CD4-positive, alpha-beta T cell treated with Interleukin-15 for 1 hour (primary cell): ENCODE measurements at regions not wholly inside any gene's neighbourhood (a gene's known extent, or its start where the extent isn't known, plus 50 kb on each side); places are given as distances from the start of the nearest gene placed in this dataset.
"Not testable (repeated sequence)": the region's sequence is repeated elsewhere in the genome, so short reads cannot be mapped to it uniquely, and the experiment has no call there.

Experiments
- DNase-seq: peaks from one replicate; pipeline ENCODE4 v3.0.0-alpha.2; 2020

DNA sequence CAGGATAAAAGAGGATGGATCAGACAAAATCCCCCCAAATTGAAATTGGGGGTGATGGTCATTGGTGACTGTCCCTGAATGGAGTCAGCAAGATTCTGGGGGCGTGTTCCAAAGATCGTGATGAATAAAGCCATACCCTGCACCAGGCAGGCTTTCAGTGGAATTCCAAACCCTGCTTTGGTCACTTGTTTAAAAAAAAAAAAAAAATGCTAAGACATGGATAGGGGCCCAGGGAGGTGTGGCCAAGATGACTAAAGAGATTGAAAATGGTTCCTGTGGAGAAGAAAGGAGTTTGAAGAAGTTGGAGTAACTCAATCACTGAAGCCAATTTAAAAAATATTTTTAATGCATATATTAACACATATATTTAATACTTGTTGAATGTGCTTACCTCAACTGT, 161.4 kb upstream of the KCNG1 start:
- DNase-seq: no peak

DNA sequence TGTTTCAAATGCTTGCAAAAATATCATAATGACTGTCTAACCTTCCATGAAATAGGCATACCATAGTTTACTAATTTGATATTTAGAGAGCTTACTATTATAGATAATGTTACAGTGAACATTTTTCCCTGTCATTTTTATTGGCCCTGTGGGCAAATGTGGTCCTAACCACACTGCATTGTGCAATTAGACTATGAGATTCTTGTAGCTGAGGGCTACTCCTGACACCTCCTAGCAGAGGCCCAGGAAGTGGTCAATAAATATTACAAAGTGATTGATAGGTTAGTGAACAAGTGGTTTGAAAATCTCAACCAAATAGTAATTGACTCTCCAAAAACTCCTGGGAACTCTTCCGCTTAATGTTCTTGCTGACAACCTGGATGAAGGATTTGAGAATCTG, 160.5 kb upstream of the KCNG1 start:
- no peak for DNase-seq

DNA sequence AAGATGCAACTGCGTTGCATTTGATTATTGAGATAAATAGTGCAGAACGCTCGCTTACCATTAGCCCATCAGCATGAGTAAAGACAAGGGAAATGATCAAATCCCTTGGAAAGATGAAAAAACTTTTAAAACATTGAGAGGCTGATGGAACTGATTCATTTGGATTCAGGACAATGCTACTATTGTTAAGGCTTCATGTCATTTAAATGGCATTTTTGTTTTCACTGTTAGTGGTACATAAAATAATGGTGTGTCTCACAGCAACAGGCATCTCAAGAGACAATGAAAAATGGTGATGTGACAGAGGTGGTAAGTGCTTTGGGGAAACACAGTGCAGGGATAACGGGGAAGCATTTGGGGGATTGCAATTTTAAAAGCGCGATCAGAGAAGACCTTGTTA, 159.7 kb upstream of the KCNG1 start:
- DNase-seq: no peak

DNA sequence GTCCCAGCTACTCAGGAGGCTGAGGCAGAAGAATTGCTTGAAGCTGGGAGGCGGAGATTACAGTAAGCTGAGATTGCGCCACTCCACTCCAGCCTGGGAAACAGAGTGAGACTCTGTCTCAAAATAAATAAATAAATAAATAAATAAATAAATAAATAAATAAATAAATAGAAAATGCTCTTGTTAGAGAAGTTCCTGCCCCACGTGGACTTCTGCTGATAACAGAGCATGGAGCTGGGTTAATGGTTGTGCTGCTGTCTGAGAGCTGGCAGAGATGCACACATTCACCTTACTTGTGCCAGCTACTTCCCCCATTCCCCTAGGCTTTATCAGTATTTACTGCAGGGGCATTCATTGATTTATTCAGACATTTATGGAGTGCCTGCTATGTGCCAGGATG, 155.2 kb upstream of the KCNG1 start:
- DNase-seq: no peak

DNA sequence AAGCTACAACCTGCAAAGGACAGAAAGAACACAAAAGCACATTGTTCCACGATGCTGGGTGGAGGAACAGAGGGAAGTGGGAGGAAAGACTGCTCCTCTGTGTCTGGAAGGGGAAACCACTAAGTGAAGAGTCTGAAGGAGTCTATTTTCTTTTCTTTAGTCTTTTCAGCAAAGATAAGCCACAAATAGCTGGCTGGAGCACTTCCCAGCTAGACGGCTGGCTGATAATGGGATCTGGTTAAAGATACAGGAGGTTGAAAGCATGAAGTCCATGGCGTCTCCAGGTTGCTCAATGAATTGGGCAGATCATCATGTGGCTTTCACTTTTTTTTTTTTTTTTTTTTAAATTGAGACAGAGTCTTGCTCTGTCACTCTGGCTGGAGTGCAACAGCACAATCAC, 154.0 kb upstream of the KCNG1 start:
- no peak for DNase-seq

DNA sequence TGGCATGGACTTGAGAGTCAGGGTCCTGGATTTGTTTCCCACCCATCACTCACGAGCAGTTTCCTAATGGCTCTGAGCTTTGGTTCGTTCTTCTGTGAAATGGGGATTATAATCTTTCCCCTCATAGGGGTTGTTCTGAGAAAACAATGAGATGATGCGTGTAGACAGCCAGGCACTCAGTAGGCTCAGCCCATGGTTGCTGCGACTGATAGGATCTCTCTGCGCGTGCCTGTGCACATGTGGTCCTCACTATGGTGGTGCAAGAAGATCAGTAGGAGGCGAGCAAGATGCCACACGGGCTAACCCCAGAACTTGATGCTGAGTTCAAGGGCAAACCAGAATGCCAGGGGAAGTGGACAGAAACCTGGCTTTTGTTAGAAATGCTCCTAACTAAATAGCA, 153.5 kb upstream of the KCNG1 start:
- no peak for DNase-seq

DNA sequence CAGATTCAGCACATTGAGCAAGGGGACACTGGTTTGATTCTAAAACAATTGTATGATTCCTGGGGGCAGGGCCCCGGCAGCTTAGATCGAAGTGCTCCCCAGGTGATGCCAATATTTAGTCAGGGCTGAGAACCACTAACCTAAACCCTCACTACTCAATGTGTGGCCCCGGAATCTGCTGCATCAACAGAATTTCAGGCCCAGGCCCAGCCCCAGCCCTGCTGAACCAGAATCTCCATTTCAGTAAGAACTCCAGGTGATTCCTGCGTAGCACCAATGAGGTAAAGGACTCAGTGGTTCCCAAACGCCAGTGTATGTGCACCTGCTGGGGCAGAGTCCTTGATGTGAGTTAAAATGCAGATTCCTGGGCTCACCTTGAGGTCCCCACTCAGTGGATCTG, 152.8 kb upstream of the KCNG1 start:
- no peak for DNase-seq

DNA sequence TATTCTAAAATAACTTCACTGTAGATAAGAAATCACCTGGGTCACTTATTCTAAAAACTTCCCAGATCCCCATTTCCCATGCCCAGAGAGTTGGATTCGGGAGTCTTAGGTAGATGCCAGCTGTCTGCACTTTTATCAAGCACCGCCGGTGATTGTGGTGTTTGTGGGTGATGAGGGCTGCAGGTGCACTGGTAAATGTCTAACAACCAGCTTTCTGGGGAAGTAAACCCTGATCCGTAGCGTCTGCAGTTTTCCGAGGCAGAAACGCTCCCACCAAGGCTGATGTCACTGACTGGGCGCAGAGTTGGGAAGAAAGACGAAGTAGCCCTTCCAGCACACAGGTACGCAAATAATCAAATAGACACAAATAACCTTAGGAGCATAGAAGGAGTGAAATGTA, 152.2 kb upstream of the KCNG1 start:
- no peak for DNase-seq

DNA sequence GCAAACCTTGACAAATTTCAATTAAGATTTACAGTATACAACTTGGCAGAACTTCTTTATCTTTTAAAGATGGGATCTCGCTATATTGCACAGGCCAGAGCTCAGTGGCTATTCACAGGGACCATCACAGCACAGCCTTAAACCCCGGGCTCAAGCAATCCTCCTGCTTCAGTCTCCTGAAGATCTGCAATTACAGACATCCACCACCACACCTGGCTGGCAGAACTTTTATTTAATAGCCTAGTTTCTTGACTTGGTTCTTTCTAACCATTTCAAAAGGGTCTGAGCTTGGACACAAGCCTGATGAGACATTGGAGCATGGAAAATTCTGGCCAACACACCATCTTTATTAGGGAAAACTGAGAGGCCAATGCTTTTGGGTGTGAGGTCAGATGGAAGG, 151.6 kb upstream of the KCNG1 start:
- no peak for DNase-seq

DNA sequence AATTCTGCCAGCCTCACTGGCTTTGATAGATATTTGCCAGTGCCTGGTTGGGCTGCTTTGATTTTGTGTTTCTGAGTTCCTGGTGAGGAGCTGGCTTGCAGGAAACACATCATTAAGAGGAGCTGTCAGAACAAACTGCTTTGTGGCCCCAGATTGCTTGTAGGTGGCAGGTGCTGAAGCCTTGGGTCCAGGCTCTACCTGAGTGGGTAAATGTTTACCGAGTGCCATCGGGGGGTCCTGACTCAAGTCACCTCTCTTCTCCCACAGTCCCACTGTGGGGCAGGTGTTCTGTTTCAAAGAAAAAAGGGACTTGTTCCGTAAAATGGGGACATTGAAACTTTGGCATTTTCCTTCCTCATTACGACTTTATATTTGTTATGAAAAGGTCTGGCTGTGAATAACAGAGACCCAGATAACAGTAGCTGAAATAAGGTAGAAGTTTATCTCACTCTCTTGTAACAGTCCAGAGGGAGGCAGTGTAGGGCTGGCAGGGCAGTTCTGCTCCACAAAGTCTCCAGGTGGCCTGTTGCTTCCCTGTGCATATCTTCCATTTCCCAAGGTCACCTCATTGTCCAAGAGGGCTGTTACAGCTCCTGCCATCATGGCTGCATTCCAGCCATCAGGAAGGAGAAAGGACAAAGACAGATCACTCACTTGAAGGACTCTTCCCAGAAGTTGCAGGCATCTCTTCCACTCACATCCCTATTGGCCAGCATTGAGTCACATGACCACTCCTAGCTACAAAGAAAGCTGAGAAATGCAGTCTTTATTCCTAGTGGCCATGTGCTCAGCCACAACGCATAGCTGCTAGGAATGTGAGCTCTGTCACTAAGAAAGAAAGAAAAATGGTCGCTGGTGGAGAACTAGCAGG, 149.9 kb upstream of the KCNG1 start:
- DNase-seq: no peak

DNA sequence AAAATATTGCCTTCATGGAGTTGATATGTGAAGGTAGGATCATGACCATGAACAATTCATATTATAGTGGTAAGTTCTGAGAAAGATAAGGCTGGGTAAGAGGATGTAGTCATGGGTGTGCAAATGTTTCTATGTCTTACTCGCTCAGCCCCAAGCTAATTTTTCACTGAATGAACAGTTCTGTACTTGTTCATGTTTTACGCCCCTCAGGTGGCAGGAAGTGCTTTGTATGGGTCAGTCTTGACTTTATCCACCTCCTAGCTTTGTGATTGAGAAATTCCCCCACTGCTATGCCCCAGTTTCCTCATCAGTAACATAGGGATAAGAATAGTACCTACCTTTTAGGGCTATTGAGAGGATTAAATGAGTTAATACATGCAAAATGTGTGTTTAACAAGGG, 148.2 kb upstream of the KCNG1 start:
- DNase-seq: no peak

DNA sequence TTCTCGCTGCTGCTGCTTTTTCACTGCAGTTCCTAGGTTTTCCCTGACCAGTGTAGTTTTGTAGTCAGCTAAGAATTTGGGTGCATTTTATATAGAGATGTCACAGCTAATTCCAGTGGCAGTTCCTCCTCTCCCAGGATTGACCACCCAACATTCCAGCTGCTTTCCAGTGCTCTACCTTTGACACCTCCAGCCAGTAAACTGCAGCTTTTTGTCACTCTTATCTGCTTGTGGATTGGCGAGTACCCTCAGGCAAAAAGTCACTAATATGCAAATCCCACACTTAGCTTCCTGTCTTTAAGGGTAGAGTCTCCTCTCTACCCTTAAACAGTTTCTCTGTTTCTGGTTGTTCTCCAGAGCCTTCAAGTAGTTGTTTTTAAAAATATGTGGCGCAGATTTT, 146.9 kb upstream of the KCNG1 start:
- no peak for DNase-seq

DNA sequence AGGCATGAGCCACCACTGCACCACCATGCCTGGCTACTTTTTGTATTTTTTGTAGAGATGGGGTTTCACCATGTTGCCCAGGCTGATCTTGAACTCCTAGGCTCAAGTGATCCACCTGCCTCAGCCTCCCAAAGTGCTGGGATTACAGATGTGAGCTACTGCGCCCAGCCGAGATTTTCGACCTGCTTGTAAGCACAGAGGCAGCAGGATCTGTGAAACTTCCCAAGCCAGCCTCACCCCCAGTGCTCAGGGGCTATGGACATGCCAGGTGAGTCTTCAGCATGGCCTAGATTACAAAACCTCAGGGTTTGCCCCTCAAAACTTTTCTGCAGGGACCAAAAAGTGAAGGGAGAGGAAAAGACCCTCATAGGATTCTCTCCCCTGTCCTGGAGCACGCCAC, 145.0 kb upstream of the KCNG1 start:
- DNase-seq: not testable (repeated sequence)

DNA sequence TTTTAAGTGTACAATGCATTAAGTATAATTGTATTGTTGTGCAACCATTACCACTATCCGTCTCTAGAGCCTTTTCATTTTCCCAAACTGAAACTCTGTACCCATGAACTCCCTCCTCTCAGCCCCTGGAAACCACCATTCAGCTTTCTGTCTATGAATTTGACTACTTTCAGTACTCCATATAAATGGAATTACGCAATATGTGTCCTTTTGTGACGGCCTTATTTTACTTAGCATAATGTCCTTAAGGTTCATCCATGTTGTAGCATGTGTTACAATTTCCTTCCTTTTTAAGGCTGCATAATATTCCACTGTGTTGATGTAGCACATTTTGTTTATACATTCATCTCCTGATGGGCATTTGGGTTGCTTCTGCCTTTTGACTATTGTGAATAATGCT, 143.6 kb upstream of the KCNG1 start:
- DNase-seq: no peak

DNA sequence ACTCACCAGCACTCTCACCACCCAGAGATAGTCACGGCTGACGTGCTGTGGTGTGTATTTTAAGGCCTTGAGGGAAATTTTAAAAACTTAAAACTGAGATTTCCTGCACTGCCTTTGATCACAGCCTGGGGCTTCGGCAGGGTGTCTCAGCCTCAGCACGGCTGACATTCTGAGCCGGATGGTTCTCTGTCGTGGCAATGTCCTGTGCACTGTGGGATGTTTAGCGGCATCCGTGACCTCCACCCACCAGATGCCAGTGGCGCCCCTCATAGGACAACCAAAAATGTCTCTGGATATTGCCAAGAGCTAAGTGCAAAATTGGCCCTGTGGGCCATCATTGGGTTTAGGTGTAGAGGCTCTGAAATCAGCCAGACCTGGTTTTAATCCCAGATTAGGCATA, 142.2 kb upstream of the KCNG1 start:
- DNase-seq: no peak

DNA sequence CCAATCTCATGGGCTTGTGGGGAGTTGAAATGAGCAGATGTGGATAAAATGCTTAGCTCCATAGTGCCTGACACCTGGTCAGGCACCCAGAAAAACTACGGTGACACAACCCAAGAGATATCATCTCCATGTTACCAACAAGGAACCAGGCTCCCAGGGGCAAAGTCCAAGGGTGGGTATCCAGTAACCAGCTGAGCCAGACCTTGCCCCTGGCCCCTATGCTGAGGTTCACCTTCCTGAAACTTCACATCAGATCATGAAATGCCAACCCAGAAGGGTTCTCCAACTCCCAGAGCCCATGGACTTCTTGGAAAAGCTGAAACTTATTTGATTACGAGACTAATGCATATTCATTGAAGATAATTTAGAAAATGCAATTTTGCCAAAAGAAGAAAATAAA, 141.8 kb upstream of the KCNG1 start:
- no peak for DNase-seq

DNA sequence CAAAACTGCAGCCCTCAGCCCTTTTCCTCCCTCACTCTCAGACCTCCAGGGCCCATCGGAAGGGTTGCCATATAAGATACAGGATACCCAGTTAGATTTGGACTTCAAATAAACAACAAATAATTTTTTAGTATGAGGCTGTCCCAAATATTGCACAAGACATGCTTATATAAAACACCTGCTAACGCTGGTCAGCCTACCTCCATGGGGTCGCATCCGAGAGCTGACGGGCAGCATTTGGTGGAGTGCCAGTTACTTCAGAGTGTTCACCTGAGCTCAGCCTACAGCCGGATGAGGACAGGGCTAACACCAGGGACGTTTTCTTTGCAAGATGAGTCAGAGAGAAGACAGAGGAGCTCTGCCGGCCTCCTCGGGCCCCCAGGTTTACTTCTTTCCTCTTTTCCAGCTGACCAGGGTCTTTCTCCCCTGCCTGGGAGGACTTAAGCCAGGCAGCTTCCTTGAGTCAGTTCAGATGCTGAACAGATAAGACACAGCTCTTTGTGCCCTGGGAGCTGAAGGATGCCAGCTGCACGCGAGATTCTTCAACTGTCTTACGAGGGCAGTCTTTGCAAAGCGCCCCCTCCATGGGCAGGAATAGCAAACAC, 141.2 kb upstream of the KCNG1 start:
- no peak for DNase-seq

DNA sequence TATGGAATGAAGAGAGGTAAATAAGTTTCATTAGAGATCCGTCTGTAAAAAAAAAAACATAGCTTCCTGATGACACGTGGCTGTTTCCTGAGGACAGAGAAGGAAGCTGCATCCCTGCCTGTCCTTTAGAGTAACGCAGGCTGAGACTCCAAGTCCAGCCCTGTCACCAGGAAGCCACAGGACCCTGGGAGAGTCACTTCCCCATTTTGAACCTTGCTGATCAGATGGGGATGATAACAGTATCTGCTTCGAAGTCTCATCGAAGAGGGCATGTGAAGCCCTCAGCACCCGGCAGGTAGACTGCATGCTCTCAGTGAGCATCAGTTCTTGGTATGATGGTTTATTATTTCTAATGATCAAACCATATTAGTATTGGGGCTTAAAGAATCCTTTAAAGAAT, 139.1 kb upstream of the KCNG1 start:
- no peak for DNase-seq

DNA sequence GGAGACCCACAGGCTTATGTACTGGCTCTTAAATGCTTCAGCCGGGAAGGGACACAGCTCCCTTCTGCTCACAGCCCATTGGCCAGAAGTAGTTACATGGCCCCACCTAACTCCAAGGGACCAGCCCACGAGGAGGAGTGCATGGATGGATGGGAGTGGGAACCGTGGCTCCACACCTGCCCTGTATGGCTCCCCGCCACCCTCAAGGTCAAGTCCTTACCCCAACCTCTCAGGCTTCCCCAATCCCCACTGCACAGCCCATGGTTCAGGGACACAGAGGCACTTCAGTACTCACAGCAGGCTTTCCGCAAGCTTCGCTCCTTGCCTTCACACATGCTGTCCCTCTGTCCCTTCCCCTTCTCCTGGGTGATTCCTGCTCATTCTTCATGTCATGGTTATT, 137.9 kb upstream of the KCNG1 start:
- DNase-seq: no peak

DNA sequence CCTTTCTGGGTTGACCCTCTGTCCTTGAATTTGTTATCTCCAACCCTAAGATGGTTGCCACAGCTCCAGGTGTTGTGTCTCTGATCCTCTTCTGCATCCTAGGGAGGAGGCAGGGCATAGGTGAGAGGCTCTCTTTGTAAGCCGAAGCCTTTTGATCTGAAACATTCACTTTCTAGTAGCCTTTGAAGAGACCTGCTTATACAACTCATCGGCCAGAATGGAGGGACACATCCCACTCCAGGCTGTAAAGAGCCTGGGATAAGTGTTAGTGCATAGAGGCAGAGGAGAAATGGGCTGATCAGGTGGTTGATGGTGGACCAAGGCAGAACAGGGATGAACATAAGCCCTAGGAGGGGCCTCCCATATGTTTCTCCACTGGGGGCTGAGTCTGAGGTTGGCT, 137.1 kb upstream of the KCNG1 start:
- no peak for DNase-seq

DNA sequence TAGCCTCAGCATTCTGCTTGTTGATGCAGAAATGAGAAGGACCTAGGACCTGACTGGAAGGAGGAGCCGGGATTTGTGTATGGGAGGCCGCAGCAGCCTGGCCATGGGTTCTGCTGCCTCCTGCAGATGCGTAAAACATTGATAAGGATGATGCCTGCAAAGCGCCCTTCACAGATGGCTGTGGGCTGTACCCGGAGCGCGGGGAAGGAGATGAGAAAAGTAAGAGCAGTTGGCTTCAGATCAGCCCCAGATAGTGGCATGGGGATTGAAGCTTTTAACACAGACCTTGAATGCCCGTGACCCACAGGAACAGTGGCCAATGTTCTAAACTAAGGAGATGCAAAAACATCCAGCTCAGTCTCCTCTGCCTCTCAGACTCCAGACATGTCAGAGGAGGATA, 136.4 kb upstream of the KCNG1 start:
- no peak for DNase-seq

DNA sequence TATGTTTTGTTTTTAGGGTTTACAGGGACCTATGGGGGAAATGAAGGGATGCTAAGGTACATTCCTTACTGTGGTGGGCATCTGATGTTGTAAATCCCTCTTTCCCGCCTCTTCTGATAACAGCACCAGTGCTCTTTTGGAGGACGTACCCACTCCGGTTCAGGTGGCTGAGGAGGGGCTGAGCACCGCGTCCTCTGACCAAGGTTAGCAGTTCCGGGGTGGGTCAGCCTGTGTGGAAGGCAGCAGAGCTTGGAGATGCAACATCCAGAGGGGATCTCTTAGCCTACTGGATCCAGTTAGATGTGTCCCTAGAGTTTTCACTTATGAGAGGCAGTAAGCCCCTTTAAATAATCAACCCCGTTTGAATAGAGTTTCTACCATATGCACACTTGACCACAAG, 135.3 kb upstream of the KCNG1 start:
- no peak for DNase-seq

DNA sequence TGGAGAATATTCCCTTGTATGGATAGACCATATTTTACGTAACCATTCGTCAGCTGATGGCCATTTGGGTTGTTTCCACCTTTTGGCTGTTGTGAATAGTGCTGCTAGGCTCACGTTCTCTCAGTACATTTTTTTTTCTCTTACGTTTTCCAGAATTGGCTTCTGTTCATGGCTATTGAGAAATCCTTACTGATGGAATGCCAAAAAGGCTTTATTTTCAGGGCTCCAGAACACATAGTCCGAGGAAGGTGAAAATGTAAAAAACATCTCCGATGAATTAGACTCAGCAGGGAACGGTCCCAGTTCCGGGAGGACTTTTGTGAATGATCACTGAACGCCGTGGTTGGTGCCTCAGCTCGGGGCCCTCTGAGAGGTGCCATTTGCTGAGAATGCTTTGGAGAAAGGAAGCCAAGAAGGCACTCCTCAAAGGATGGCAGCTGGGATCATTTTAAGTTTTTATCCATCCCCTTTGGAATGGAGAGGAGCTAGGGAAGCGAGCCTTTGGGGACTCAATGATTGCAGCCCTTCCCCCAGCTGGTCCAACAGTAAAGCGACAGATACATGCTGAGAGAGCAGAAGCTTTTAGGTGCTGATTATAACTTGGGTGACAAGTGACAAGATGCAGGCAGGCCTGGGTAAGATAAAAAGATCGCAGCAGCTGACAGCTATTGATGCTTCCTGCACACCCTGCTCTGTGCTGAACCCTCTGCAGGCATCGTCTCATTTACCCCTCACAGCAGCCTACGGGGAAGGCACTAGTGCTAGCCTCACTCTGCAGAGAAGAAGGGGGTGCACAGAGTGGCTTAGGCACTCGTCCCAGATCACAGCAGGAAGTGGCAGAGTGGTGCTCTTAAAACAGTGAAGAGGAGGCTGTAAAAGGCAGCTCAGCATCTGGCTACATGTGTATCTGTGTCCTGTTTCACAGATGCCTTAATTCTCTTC, 133.4 kb upstream of the KCNG1 start:
- no peak for DNase-seq
